Mucosa of descending colon (tissue), 3 donors: ENCODE measurements at regions not wholly inside any gene's neighbourhood (a gene's known extent, or its start where the extent isn't known, plus 50 kb on each side); places are given as distances from the start of the nearest gene placed in this dataset.

Source experiments
- ATAC-seq: fragments of 200-7000 bp; cut with Tn5 transposase; one replicate; pipeline ENCODE4 v1.9.1; 2020; ENCODE audit warnings: mild to moderate bottlenecking, moderate library complexity
- DNase-seq, 3 donors: peaks; one replicate each; pipeline ENCODE4 v3.0.0-alpha.2; 2020
- H3K36me3 ChIP-seq: fragments of 200-600 bp; one replicate; pipeline ENCODE4 v1.8.0; 2021; ENCODE audit warnings: low read depth, mild to moderate bottlenecking
- H3K4me1 ChIP-seq: fragments of 200-600 bp; one replicate; pipeline ENCODE4 v1.8.0; 2021; ENCODE audit warnings: low read depth, mild to moderate bottlenecking
- H3K4me3 ChIP-seq: fragments of 200-600 bp; one replicate; pipeline ENCODE4 v1.8.0; 2021; ENCODE audit warnings: mild to moderate bottlenecking
- H3K9me3 ChIP-seq: fragments of 200-600 bp; one replicate; pipeline ENCODE4 v1.8.0; 2021; ENCODE audit warnings: mild to moderate bottlenecking
- intact Hi-C, 2 donors: fragments of 100-400 bp; cut with DNase I in 1 of 2; cut with micrococcal nuclease in 1 of 2; formaldehyde crosslinking; loops; one replicate each; pipeline versions ENCODE4 v1.11.0 to v1.11.1; 2022; cut with DNase I, micrococcal nuclease
- TF ChIP-seq, protein P1 (sequence below): fragments of 200-600 bp; IDR thresholded peaks from one replicate; pipeline ENCODE4 v1.8.0; 2022; ENCODE audit warnings: antibody characterized with exemption, mild to moderate bottlenecking
- donor health status: DM: no; HTN: no; CAD: no; lungs with moderate emphysema.
- donor health status: DM: no; HTN: no; CAD: no.
- donor health status: DM: no; HTN: yes; CAD: no.

GRCh38 chr2:196245378-196246140 is 74.2 kb upstream of the STK17B start:
- TF ChIP-seq, protein P1, sequence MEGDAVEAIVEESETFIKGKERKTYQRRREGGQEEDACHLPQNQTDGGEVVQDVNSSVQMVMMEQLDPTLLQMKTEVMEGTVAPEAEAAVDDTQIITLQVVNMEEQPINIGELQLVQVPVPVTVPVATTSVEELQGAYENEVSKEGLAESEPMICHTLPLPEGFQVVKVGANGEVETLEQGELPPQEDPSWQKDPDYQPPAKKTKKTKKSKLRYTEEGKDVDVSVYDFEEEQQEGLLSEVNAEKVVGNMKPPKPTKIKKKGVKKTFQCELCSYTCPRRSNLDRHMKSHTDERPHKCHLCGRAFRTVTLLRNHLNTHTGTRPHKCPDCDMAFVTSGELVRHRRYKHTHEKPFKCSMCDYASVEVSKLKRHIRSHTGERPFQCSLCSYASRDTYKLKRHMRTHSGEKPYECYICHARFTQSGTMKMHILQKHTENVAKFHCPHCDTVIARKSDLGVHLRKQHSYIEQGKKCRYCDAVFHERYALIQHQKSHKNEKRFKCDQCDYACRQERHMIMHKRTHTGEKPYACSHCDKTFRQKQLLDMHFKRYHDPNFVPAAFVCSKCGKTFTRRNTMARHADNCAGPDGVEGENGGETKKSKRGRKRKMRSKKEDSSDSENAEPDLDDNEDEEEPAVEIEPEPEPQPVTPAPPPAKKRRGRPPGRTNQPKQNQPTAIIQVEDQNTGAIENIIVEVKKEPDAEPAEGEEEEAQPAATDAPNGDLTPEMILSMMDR, result no peak
- intact Hi-C loops, result no loop called here
- H3K4me3 ChIP-seq, result no peak overlapping the region
- no peaks in the 10 kb centered on the region for H3K9me3 ChIP-seq
- H3K36me3 ChIP-seq, result no peaks in the 10 kb centered on the region
- DNase-seq, result no peak
- peak; percentile 29 for ATAC-seq
- no peaks in the 10 kb centered on the region for H3K4me1 ChIP-seq

- intact Hi-C loops, result no loop called here
- Histone ChIP-seq H3K9me3 (no peaks in the 10 kb centered on the region), H3K36me3 (no peaks in the 10 kb centered on the region), H3K4me1 (no peaks in the 10 kb centered on the region), H3K4me3 (no peak overlapping the region)
- TF ChIP-seq, protein P1, result no peak
- no peak for DNase-seq
- peak; percentile 23 for ATAC-seq
These were observed 76.0 kb upstream of the STK17B start for GRCh38 chr2:196247114-196247975.

- H3K4me1 ChIP-seq, result no peaks in the 10 kb centered on the region
- TF ChIP-seq, protein P1, result no peak
- intact Hi-C loops, result no loop called here
- H3K36me3 ChIP-seq, result no peaks in the 10 kb centered on the region
- no peak overlapping the region for H3K4me3 ChIP-seq
- no peaks in the 10 kb centered on the region for H3K9me3 ChIP-seq
- DNase-seq (no peak), ATAC-seq (no peak)
These were observed 76.5 kb upstream of the STK17B start for GRCh38 chr2:196247976-196248280.

DNA sequence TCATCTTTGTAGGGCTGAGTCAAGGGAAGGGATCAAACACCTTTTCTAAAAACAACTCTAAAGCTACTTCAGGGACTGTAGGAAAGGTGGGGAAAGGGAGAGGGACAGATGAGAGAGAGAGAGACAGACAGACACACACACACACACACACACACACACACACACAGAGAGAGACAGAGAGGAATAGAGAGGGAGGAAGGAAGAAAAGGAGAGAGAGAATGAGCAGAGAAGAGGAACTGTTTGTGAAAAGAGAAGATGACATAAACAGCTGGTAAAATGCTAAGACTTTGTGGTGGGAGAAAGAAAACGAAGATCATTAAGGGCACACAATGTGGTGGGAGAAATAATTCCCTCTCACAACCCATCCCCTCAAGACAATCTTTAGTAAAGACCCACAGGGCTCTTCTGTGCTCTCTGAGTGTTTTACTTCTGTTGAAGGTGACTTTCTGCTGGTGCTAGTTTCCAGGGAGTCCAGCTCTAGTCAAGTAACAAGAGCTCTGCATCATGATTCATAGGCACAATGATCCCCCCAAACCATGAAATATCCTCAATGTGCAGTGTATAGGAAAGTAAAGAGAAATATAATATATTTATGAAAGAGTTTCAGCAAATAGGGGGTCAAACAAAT is 77.2 kb upstream of the STK17B start:
- DNase-seq, result no peak

GRCh38 chr2:196249171-196249570 is 77.8 kb upstream of the STK17B start:
- H3K9me3 ChIP-seq, result no peaks in the 10 kb centered on the region
- H3K4me1 ChIP-seq, result no peaks in the 10 kb centered on the region
- intact Hi-C loops, result no loop called here
- no peak overlapping the region for H3K4me3 ChIP-seq
- TF ChIP-seq, protein P1, result no peak
- no peak for ATAC-seq
- H3K36me3 ChIP-seq, result no peaks in the 10 kb centered on the region
- no peak for DNase-seq

More for the DNA sequence above, 77.2 kb upstream of the STK17B start:
- H3K36me3 ChIP-seq, result no peaks in the 10 kb centered on the region
- intact Hi-C loops, result no loop called here
- H3K9me3 ChIP-seq, result no peaks in the 10 kb centered on the region
- ATAC-seq, result no peak
- no peaks in the 10 kb centered on the region for H3K4me1 ChIP-seq
- H3K4me3 ChIP-seq, result no peak overlapping the region
- TF ChIP-seq, protein P1, result no peak
